H1 (cell line): ENCODE measurements at regions not wholly inside any gene's neighbourhood (a gene's known extent, or its start where the extent isn't known, plus 50 kb on each side); places are given as distances from the start of the nearest gene placed in this dataset.

Experiments used
- BACH1 ChIP-seq: IDR thresholded peaks from 2 replicates; pipeline ENCODE4 v1.6.1; 2012; ENCODE audit warnings: low read length, improper control_type of control experiment
- CHD1 ChIP-seq: IDR thresholded peaks from 2 replicates; pipeline ENCODE4 v1.6.1; 2012; ENCODE audit warnings: low read depth, low read length, improper control_type of control experiment
- E2F6 ChIP-seq: IDR thresholded peaks from 2 replicates; pipeline ENCODE4 v1.6.1; 2012; ENCODE audit warnings: inconsistent platforms
- EP300 ChIP-seq, 2 experiments: IDR thresholded peaks; 1 replicate in 1 of 2; 2 replicates in 1 of 2; pipeline ENCODE4 v1.6.1; 2011 to 2012; ENCODE audit warnings: low read depth in 2 of 2, low read length in 2 of 2, mild to moderate bottlenecking in 2 of 2, borderline replicate concordance in 1 of 2, inconsistent platforms in 1 of 2, moderate library complexity in 1 of 2
- JUND ChIP-seq: IDR thresholded peaks from 2 replicates; pipeline ENCODE4 v1.6.1; 2011; ENCODE audit warnings: mild to moderate bottlenecking, improper control_type of control experiment, low read length
- KDM1A ChIP-seq: fragments of 200-600, 300-600 bp; sonication (generic); IDR thresholded peaks from 2 replicates; pipeline ENCODE4 v1.7.1; 2016; ENCODE audit warnings: mild to moderate bottlenecking, low read length, borderline replicate concordance
- KDM5A ChIP-seq: fragments of 200-600 bp; IDR thresholded peaks from 2 replicates; pipeline ENCODE4 v1.7.1; 2012; ENCODE audit warnings: mild to moderate bottlenecking, low read length, inconsistent platforms, mixed read lengths
- MAFK ChIP-seq: IDR thresholded peaks from 2 replicates; pipeline ENCODE4 v1.6.1; 2012; ENCODE audit warnings: low read depth, mild to moderate bottlenecking, improper control_type of control experiment, low read length
- POLR2A ChIP-seq, 2 experiments: IDR thresholded peaks; 1 replicate in 1 of 2; 2 replicates in 1 of 2; pipeline ENCODE4 v1.6.1; 2011; ENCODE audit warnings: low read depth in 2 of 2, low read length in 2 of 2, mild to moderate bottlenecking in 2 of 2; ENCODE audit errors: control extremely low read depth in 1 of 2
- SP1 ChIP-seq: IDR thresholded peaks from 2 replicates; pipeline ENCODE4 v1.6.1; 2011; ENCODE audit warnings: low read depth, low read length
- YY1 ChIP-seq: IDR thresholded peaks from 2 replicates; pipeline ENCODE4 v1.6.1; 2011; ENCODE audit warnings: low read depth, mild to moderate bottlenecking, low read length
- TF ChIP-seq, protein P1 (sequence below), 3 experiments: IDR thresholded peaks; 1 replicate in 2 of 3; 2 replicates in 1 of 3; pipeline versions ENCODE4 v1.5.1 to v1.6.1; 2011; ENCODE audit warnings: low read length in 3 of 3, mild to moderate bottlenecking in 3 of 3, inconsistent platforms in 2 of 3, low read depth in 1 of 3, moderate library complexity in 1 of 3; ENCODE audit not compliant: insufficient read depth in 1 of 3; ENCODE audit errors: control extremely low read depth in 1 of 3

DNA sequence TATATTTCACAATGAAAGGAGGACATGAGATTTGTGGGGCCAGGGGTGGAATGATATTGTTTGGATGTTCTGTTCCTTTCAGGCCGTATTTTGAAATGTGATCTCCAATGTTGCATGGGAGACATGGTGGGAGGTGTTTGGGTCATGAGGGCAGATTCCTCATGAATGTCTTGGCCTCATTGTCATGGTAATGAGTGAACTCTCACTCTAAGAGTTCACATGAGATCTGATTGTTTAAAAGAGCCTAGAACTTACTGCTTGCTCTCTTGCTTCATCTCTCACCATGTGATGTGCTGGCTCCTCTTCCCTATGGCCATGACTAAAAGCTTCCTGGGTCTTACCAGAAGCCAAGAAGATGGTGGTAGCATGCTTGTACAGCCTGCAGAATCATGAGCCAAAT lies 1183.0 kb downstream of the TECRL start:
- TF ChIP-seq E2F6, result no peak
- TF ChIP-seq EP300 (IDR thresholded peaks at IDR 0.05; ENCODE audit: borderline replicate concordance in 1 of 2, low read depth in 2 of 2, low read length in 2 of 2), result no peak
- TF ChIP-seq, protein P1, sequence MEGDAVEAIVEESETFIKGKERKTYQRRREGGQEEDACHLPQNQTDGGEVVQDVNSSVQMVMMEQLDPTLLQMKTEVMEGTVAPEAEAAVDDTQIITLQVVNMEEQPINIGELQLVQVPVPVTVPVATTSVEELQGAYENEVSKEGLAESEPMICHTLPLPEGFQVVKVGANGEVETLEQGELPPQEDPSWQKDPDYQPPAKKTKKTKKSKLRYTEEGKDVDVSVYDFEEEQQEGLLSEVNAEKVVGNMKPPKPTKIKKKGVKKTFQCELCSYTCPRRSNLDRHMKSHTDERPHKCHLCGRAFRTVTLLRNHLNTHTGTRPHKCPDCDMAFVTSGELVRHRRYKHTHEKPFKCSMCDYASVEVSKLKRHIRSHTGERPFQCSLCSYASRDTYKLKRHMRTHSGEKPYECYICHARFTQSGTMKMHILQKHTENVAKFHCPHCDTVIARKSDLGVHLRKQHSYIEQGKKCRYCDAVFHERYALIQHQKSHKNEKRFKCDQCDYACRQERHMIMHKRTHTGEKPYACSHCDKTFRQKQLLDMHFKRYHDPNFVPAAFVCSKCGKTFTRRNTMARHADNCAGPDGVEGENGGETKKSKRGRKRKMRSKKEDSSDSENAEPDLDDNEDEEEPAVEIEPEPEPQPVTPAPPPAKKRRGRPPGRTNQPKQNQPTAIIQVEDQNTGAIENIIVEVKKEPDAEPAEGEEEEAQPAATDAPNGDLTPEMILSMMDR (IDR thresholded peaks at IDR 0.05; ENCODE audit: control extremely low read depth in 1 of 3, insufficient read depth in 1 of 3, low read depth in 1 of 3, low read length in 3 of 3), result no peak
- no peak for TF ChIP-seq KDM5A
- no peak for TF ChIP-seq JUND
- no peak for TF ChIP-seq CHD1
- TF ChIP-seq MAFK, result no peak
- TF ChIP-seq YY1, result no peak
- TF ChIP-seq SP1, result no peak
- TF ChIP-seq KDM1A, result no peak
- TF ChIP-seq POLR2A (IDR thresholded peaks at IDR 0.05; ENCODE audit: control extremely low read depth in 1 of 2, low read depth in 2 of 2, low read length in 2 of 2), result no peak
- TF ChIP-seq BACH1, result no peak
